ENCODE measurements at regions not wholly inside any gene's neighbourhood (a gene's known extent, or its start where the extent isn't known, plus 50 kb on each side); places are given as distances from the start of the nearest gene placed in this dataset.

DNA sequence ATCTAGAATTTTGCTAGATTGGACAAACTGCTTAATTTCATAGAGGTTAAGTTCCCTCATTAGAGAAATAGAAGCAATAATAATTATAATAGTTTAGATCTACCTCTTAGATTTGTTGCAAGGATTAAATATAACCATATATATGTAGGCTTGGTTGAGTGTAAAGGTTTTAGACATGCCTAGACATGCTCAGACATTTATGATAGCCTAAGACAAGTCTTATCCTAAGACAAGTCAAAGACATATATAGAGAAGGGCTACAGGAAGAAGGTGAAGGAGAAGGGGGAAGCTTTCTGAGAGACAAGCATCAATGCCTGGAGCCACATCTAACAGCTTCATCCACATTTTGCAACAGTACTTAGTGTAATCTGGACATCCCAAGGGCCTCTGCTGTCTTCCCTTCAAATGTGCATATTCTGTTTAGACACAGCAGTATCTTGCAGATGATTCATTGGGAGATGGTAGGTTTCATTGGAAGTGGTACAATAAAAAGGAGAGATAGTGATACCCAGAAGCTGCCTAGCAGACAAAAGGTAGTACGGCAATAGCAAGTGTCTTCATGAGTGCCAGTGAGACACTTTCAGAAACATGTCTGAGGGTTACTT lies 146.5 kb downstream of the HGF start:
- TF ChIP-seq E2F6 (IDR thresholded peaks at IDR 0.05; ENCODE audit: borderline replicate concordance, low read depth) (no peak), HOXA7 (CRISPR knock-in tag; IDR thresholded peaks at IDR 0.05) (no peak)
- TF ChIP-seq, protein P1, sequence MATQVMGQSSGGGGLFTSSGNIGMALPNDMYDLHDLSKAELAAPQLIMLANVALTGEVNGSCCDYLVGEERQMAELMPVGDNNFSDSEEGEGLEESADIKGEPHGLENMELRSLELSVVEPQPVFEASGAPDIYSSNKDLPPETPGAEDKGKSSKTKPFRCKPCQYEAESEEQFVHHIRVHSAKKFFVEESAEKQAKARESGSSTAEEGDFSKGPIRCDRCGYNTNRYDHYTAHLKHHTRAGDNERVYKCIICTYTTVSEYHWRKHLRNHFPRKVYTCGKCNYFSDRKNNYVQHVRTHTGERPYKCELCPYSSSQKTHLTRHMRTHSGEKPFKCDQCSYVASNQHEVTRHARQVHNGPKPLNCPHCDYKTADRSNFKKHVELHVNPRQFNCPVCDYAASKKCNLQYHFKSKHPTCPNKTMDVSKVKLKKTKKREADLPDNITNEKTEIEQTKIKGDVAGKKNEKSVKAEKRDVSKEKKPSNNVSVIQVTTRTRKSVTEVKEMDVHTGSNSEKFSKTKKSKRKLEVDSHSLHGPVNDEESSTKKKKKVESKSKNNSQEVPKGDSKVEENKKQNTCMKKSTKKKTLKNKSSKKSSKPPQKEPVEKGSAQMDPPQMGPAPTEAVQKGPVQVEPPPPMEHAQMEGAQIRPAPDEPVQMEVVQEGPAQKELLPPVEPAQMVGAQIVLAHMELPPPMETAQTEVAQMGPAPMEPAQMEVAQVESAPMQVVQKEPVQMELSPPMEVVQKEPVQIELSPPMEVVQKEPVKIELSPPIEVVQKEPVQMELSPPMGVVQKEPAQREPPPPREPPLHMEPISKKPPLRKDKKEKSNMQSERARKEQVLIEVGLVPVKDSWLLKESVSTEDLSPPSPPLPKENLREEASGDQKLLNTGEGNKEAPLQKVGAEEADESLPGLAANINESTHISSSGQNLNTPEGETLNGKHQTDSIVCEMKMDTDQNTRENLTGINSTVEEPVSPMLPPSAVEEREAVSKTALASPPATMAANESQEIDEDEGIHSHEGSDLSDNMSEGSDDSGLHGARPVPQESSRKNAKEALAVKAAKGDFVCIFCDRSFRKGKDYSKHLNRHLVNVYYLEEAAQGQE (IDR thresholded peaks at IDR 0.05), result no peak
